IPS-18c (cell line): ENCODE measurements at regions not wholly inside any gene's neighbourhood (a gene's known extent, or its start where the extent isn't known, plus 50 kb on each side); places are given as distances from the start of the nearest gene placed in this dataset.

Experiments
- H3K4me3 ChIP-seq: 2 replicates; pipeline ENCODE4 v1.7.0; 2013; ENCODE audit warnings: low read depth, mild to moderate bottlenecking, low read length, moderate library complexity; ENCODE audit not compliant: insufficient read depth
- H3K9me3 ChIP-seq: one replicate; pipeline ENCODE4 v1.6.1; 2013; ENCODE audit warnings: mild to moderate bottlenecking, low read length, moderate library complexity; ENCODE audit not compliant: control insufficient read depth, insufficient read depth

DNA sequence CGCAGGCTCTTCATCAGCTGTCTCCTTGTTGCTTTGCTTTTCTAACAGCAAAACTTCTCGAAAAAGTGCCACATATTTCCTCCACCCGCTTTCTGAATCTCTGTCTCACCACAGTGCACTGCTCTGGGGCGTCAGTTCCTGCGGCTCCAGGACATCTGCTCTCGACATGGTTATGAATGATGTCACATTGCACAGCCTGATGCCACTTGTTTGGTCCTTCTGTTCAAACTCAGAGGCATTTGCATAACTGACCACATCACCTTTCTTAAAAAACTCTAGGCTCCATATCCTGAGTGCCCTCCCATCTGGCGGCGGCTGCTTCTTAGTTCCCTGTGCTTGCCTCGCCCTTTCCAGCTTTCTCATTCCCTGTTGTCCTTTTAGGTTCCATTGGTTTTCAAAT lies 469.3 kb upstream of the COBL start:
- no peaks in the 10 kb centered on the region for H3K9me3 ChIP-seq
- H3K4me3 ChIP-seq = no peak overlapping the region

GRCh38 chr7:51785171-51785570 lies 468.6 kb upstream of the COBL start:
- Histone ChIP-seq H3K4me3 (no peak overlapping the region), H3K9me3 (no peaks in the 10 kb centered on the region)

DNA sequence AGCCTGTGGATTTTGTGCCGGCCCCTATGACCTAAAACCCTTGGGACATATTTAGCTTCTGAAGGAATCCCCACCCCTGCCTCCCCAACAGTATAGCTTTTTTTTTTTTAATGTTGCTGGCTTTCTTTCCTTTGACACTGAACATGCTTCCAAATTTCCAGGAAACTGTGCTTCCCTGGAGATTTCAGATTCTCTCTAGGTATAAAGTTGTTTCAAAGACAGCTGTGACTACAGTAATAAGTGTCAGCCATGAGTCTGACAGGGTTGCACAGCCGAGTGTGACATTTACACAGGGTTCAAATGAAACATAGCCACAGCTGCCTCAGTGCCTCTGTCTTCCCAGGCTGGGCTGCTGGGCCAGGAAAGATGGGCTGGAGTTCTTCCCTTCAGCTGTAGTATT lies 466.6 kb upstream of the COBL start:
- H3K9me3 ChIP-seq = no peaks in the 10 kb centered on the region
- H3K4me3 ChIP-seq = no peak overlapping the region

GRCh38 chr7:51778121-51778520 lies 461.5 kb upstream of the COBL start:
- no peak overlapping the region for H3K4me3 ChIP-seq

DNA sequence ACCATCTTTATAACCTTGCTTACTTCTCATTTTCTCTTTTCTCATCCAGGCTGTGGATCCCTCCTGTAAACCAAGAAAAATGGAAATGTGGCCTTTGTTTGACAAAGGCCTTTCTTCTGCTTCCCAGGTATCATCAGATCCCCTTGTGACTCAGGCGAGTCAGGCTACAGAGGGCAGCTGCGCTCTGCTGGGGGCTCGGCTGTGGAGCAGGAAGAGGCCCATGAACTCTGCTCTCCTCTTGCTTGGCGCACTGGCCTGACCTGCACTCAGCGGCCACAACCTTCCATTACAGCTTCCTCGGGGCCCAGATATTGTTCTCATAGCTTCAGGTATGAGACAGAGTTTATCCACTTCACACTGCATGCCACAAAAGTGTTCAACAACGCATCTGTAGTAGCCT lies 457.6 kb upstream of the COBL start:
- Histone ChIP-seq H3K4me3 (no peak overlapping the region), H3K9me3 (peaks cover 2% of the 10 kb centered on the region)

More at GRCh38 chr7:51778121-51778520, 461.5 kb upstream of the COBL start:
- H3K9me3 ChIP-seq = peaks cover 2% of the 10 kb centered on the region

GRCh38 chr7:51772190-51772589 lies 455.6 kb upstream of the COBL start:
- Histone ChIP-seq H3K9me3 (peaks cover 2% of the 10 kb centered on the region), H3K4me3 (no peak overlapping the region)

DNA sequence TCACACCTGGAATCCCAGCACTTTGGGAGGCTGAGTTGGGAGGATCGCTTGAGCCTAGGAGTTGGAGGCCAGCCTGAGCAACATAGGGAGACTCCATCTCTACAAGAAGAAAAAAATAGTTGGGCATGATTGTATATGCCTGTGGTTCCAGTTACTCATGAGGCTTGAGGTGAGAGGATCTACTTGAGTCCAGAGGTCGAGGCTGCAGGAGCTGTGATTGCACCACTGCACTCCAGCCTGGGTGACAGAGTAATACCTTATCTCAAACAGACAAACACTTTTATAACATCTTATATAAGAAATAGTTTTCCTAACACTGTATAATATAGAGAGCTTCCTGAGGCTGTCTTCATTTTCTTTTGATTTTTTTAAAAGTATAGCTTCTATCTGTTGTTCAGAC lies 448.4 kb upstream of the COBL start:
- H3K9me3 ChIP-seq = no peaks in the 10 kb centered on the region
- H3K4me3 ChIP-seq = no peak overlapping the region

DNA sequence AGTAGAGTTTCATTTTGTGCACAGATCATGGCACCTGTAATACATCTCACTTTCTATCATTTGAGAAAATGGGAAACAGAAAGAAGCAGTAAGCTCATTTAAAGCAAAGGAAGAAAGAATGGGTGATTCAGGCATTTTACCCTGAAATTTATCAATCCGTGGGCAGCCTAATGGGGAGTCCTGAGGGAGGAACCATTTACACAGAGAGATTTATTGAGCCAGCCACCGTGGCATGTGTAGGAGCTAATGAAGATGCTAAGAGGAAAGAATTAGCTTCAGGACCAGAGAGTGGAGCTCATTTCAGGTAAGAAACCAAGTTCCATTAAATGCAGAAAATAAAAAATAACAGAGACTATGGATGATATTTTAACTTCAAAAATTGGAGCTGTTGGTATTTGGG lies 443.4 kb upstream of the COBL start:
- Histone ChIP-seq H3K4me3 (no peak overlapping the region), H3K9me3 (no peaks in the 10 kb centered on the region)

- H3K4me3 ChIP-seq = no peak overlapping the region
- no peaks in the 10 kb centered on the region for H3K9me3 ChIP-seq
Observed at GRCh38 chr7:51757960-51758359, 441.4 kb upstream of the COBL start.

DNA sequence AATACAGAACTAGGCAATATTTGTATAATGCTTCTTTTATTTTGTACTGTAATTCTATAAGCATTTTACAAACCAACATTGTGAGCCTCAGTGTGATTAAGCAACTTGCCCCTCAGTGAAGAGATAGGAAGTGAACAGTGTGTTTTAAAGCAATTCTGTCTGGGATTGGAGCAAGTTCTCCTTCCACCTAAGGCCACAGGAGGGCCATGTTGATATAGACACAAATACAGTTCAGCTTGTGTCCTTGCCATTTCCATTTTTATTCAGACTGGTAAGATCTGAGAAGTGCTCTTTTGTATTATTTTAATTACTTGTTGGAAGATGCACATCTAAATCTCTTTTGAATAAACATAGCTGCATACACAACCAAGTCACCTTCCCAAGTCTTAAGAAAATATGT lies 416.3 kb upstream of the COBL start:
- Histone ChIP-seq H3K4me3 (no peak overlapping the region), H3K9me3 (peaks cover 4% of the 10 kb centered on the region)

DNA sequence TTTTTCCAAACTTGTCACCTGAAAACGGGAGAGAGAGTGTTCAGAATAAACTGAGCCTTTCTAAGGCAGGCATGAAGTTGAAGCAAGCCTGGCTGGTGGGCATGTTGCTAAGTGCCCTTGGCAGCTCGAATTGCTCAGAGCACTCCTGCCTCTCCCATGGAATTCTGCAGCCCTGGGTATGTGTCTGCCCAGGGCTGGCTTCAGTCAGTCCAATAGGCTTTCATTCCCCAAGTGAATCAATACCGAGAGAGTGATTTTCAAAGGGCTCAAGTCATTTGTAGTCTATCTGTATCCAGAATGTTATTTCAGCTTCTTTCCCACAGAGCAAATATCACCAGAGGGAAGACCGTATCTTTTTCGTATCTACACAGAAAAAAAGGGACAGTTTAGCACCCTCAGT lies 415.5 kb upstream of the COBL start:
- Histone ChIP-seq H3K4me3 (no peak overlapping the region), H3K9me3 (peaks cover 4% of the 10 kb centered on the region)

- peaks cover 4% of the 10 kb centered on the region for H3K9me3 ChIP-seq
- H3K4me3 ChIP-seq = no peak overlapping the region
Observed at GRCh38 chr7:51731075-51731474, 414.5 kb upstream of the COBL start.

GRCh38 chr7:51727441-51727840 lies 410.8 kb upstream of the COBL start:
- Histone ChIP-seq H3K4me3 (no peak overlapping the region), H3K9me3 (no peaks in the 10 kb centered on the region)

DNA sequence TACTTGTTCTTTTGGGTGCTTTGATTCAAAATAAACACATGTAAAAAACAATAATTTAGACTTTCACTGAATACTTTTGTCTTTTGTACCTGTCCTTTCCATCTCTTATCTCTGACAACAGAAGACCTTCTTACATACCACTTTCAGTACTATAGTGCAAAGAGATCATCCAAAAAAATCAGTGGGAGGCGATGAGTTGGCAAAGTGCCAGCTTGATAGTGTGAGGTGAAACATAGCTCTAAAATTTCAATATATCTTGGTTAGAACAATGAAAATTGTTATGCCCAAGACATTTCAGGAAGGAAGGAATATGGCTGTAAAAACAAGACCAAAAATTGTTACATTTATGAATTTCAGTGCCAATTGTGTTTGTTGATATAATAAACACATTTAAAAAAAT lies 390.2 kb upstream of the COBL start:
- Histone ChIP-seq H3K9me3 (no peaks in the 10 kb centered on the region), H3K4me3 (no peak overlapping the region)

- H3K9me3 ChIP-seq = no peaks in the 10 kb centered on the region
- H3K4me3 ChIP-seq = no peak overlapping the region
Observed at GRCh38 chr7:51705701-51706100, 389.1 kb upstream of the COBL start.

DNA sequence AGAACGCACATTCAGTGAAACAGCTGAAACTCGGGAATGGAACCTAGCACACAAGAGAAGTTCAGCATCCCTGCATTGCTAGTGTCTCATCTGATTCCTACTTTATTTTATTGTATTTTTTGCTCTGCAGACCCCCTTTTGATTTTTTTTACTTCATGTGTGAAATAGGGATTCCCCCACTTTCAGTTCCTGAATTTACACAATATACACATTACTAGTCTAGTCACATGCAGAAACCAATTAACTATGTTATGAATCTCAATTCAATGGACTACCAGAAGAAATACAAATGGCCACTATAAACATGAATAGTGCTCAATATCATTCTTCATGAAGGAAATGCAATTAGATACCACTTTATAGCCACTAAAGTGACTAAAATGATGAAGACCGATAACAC lies 386.1 kb upstream of the COBL start:
- Histone ChIP-seq H3K9me3 (no peaks in the 10 kb centered on the region), H3K4me3 (no peak overlapping the region)

- Histone ChIP-seq H3K4me3 (no peak overlapping the region), H3K9me3 (no peaks in the 10 kb centered on the region)
Observed at GRCh38 chr7:51701935-51702334, 385.3 kb upstream of the COBL start.

GRCh38 chr7:51700593-51701215 lies 384.1 kb upstream of the COBL start:
- Histone ChIP-seq H3K9me3 (no peaks in the 10 kb centered on the region), H3K4me3 (no peak overlapping the region)

DNA sequence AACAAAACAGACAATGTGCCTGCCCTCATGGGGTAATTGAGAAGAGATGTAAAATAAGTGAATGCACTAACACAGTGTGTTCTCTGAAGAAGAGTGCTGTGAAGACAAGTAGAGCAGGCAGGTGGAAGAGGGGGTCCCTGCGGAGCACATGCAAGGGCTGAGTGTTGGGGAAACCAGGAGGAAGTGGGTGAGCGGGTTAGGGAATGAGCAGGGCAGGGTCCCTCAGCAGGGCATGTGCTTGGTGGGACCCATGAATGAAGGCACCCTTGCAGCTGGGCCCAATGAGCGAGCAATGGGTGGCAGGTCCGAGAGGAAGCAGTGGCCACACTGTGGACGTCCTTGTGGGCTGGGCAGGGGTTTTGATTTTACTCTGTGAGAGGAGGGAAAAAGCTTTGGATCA lies 376.6 kb upstream of the COBL start:
- Histone ChIP-seq H3K9me3 (no peaks in the 10 kb centered on the region), H3K4me3 (no peak overlapping the region)
